ENCODE measurements at regions not wholly inside any gene's neighbourhood (a gene's known extent, or its start where the extent isn't known, plus 50 kb on each side); places are given as distances from the start of the nearest gene placed in this dataset.

GRCh38 chr1:184247671-184248070, 139.2 kb upstream of the C1orf21 start:
- no peak overlapping the region for H3K4me3 ChIP-seq
- no peak for TF ChIP-seq CTCF (IDR thresholded peaks at IDR 0.05)
- H3K4me1 ChIP-seq = peaks cover 0 to 5% of the 10 kb centered on the region in 2 donors
- H3K36me3 ChIP-seq = no peaks in the 10 kb centered on the region
- no peaks in the 10 kb centered on the region for H3K27me3 ChIP-seq
- no peaks in the 10 kb centered on the region for H3K9me3 ChIP-seq
- H3K27ac ChIP-seq = no peak overlapping the region
- DNase-seq (ENCODE audit: low spot score) = no peak

- Histone ChIP-seq H3K27ac (no peak overlapping the region), H3K4me1 (peaks cover 0 to 9% of the 10 kb centered on the region in 2 donors), H3K9me3 (no peaks in the 10 kb centered on the region), H3K36me3 (no peaks in the 10 kb centered on the region), H3K4me3 (no peak overlapping the region), H3K27me3 (no peaks in the 10 kb centered on the region)
- DNase-seq (ENCODE audit: low spot score) = no peak
- TF ChIP-seq CTCF (IDR thresholded peaks at IDR 0.05) = no peak
Measured at GRCh38 chr1:184253921-184254320, 132.9 kb upstream of the C1orf21 start.

- Histone ChIP-seq H3K4me1 (peaks cover 0 to 10% of the 10 kb centered on the region in 2 donors), H3K9me3 (no peaks in the 10 kb centered on the region), H3K4me3 (no peak overlapping the region), H3K27ac (no peak overlapping the region), H3K36me3 (no peaks in the 10 kb centered on the region), H3K27me3 (no peaks in the 10 kb centered on the region)
- no peak for DNase-seq (ENCODE audit: low spot score)
- no peak for TF ChIP-seq CTCF (IDR thresholded peaks at IDR 0.05)
Measured at GRCh38 chr1:184254849-184255248, 132.0 kb upstream of the C1orf21 start.

GRCh38 chr1:184255560-184255959, 131.3 kb upstream of the C1orf21 start:
- H3K4me3 ChIP-seq = no peak overlapping the region
- no peaks in the 10 kb centered on the region for H3K36me3 ChIP-seq
- DNase-seq (ENCODE audit: low spot score) = no peak
- H3K27me3 ChIP-seq = no peaks in the 10 kb centered on the region
- no peak overlapping the region for H3K27ac ChIP-seq
- peaks cover 0 to 10% of the 10 kb centered on the region in 2 donors for H3K4me1 ChIP-seq
- TF ChIP-seq CTCF (IDR thresholded peaks at IDR 0.05) = no peak
- no peaks in the 10 kb centered on the region for H3K9me3 ChIP-seq

- no peaks in the 10 kb centered on the region for H3K27me3 ChIP-seq
- no peak for TF ChIP-seq CTCF (IDR thresholded peaks at IDR 0.05)
- peaks cover 0 to 10% of the 10 kb centered on the region in 2 donors for H3K4me1 ChIP-seq
- H3K4me3 ChIP-seq = no peak overlapping the region
- no peak overlapping the region for H3K27ac ChIP-seq
- H3K36me3 ChIP-seq = no peaks in the 10 kb centered on the region
- no peaks in the 10 kb centered on the region for H3K9me3 ChIP-seq
- no peak for DNase-seq (ENCODE audit: low spot score)
Measured at GRCh38 chr1:184257873-184258272, 129.0 kb upstream of the C1orf21 start.

GRCh38 chr1:184258525-184258924, 128.3 kb upstream of the C1orf21 start:
- no peak for DNase-seq (ENCODE audit: low spot score)
- Histone ChIP-seq H3K27ac (no peak overlapping the region), H3K4me1 (peaks cover 0 to 10% of the 10 kb centered on the region in 2 donors), H3K9me3 (no peaks in the 10 kb centered on the region), H3K36me3 (no peaks in the 10 kb centered on the region), H3K27me3 (no peaks in the 10 kb centered on the region), H3K4me3 (no peak overlapping the region)
- TF ChIP-seq CTCF (IDR thresholded peaks at IDR 0.05) = no peak
